ENCODE measurements at regions not wholly inside any gene's neighbourhood (a gene's known extent, or its start where the extent isn't known, plus 50 kb on each side); places are given as distances from the start of the nearest gene placed in this dataset.

- Mint-ChIP-seq H3K36me3 (no peaks in the 10 kb centered on the region), H3K27ac (no peak overlapping the region), H3K4me1 (no peaks in the 10 kb centered on the region), H3K9me3 (peaks cover 3 to 54% (median 15%) of the 10 kb centered on the region in 6 donors), H3K4me3 (no peak overlapping the region), H3K27me3 (ENCODE audit: low read depth in 3 of 3) (peaks cover 0 to 1% (median 0%) of the 10 kb centered on the region in 3 donors)
- DNase-seq = no peak
Measured at GRCh38 chr3:181549266-181549665, 162.5 kb upstream of the SOX2 start.

- H3K4me3 Mint-ChIP-seq = no peak overlapping the region
- no peak overlapping the region for H3K27ac Mint-ChIP-seq
- H3K4me1 Mint-ChIP-seq = no peaks in the 10 kb centered on the region
- peaks cover 5 to 42% (median 9%) of the 10 kb centered on the region in 6 donors for H3K9me3 Mint-ChIP-seq
- no peak for DNase-seq
- no peaks in the 10 kb centered on the region for H3K36me3 Mint-ChIP-seq
- peaks cover 0 to 3% (median 0%) of the 10 kb centered on the region in 3 donors for H3K27me3 Mint-ChIP-seq (ENCODE audit: low read depth in 3 of 3)
Measured at GRCh38 chr3:181541414-181541813, 170.3 kb upstream of the SOX2 start.

- H3K4me1 Mint-ChIP-seq = no peaks in the 10 kb centered on the region
- no peak overlapping the region for H3K27ac Mint-ChIP-seq
- H3K4me3 Mint-ChIP-seq = no peak overlapping the region
- H3K27me3 Mint-ChIP-seq (ENCODE audit: low read depth in 3 of 3) = no peaks in the 10 kb centered on the region
- DNase-seq = no peak
- H3K36me3 Mint-ChIP-seq = no peaks in the 10 kb centered on the region
- peaks cover 2 to 37% (median 6%) of the 10 kb centered on the region in 6 donors for H3K9me3 Mint-ChIP-seq
Measured at GRCh38 chr3:181534781-181535221, 176.9 kb upstream of the SOX2 start.

- no peaks in the 10 kb centered on the region for H3K4me1 Mint-ChIP-seq
- H3K4me3 Mint-ChIP-seq = no peak overlapping the region
Measured at GRCh38 chr3:181533811-181534210, 177.9 kb upstream of the SOX2 start.

GRCh38 chr3:181530584-181530983 lies 181.1 kb upstream of the SOX2 start:
- no peak for DNase-seq
- Mint-ChIP-seq H3K27ac (no peak overlapping the region), H3K36me3 (no peaks in the 10 kb centered on the region), H3K9me3 (peaks cover 8 to 39% (median 16%) of the 10 kb centered on the region in 6 donors), H3K4me1 (no peaks in the 10 kb centered on the region), H3K4me3 (no peak overlapping the region), H3K27me3 (ENCODE audit: low read depth in 3 of 3) (no peaks in the 10 kb centered on the region)

More at GRCh38 chr3:181533811-181534210, 177.9 kb upstream of the SOX2 start:
- no peaks in the 10 kb centered on the region for H3K27me3 Mint-ChIP-seq (ENCODE audit: low read depth in 3 of 3)
- peaks cover 2 to 31% (median 4%) of the 10 kb centered on the region in 6 donors for H3K9me3 Mint-ChIP-seq
- no peaks in the 10 kb centered on the region for H3K36me3 Mint-ChIP-seq
- no peak overlapping the region for H3K27ac Mint-ChIP-seq
- no peak for DNase-seq

GRCh38 chr3:181521831-181522230 lies 189.9 kb upstream of the SOX2 start:
- Mint-ChIP-seq H3K4me3 (no peak overlapping the region), H3K27me3 (ENCODE audit: low read depth in 3 of 3) (peaks cover 0 to 6% (median 2%) of the 10 kb centered on the region in 3 donors), H3K36me3 (no peaks in the 10 kb centered on the region), H3K9me3 (peaks cover 7 to 63% (median 24%) of the 10 kb centered on the region in 6 donors), H3K4me1 (no peaks in the 10 kb centered on the region), H3K27ac (no peak overlapping the region)
- no peak for DNase-seq

- Mint-ChIP-seq H3K4me1 (no peaks in the 10 kb centered on the region), H3K9me3 (peaks cover 5 to 50% (median 21%) of the 10 kb centered on the region in 6 donors), H3K27me3 (ENCODE audit: low read depth in 3 of 3) (peaks cover 0 to 2% (median 2%) of the 10 kb centered on the region in 3 donors), H3K27ac (no peak overlapping the region), H3K4me3 (no peak overlapping the region), H3K36me3 (no peaks in the 10 kb centered on the region)
- no peak for DNase-seq
Measured at GRCh38 chr3:181518222-181518621, 193.5 kb upstream of the SOX2 start.

GRCh38 chr3:181512787-181513186 lies 198.9 kb upstream of the SOX2 start:
- H3K9me3 Mint-ChIP-seq = peaks cover 7 to 57% (median 33%) of the 10 kb centered on the region in 6 donors

GRCh38 chr3:181510500-181510899 lies 201.2 kb upstream of the SOX2 start:
- Mint-ChIP-seq H3K4me3 (no peak overlapping the region), H3K9me3 (peaks cover 7 to 56% (median 28%) of the 10 kb centered on the region in 6 donors), H3K27ac (no peak overlapping the region), H3K4me1 (no peaks in the 10 kb centered on the region), H3K36me3 (peaks cover 0 to 6% (median 0%) of the 10 kb centered on the region in 3 donors), H3K27me3 (ENCODE audit: low read depth in 3 of 3) (peaks cover 0 to 4% (median 0%) of the 10 kb centered on the region in 3 donors)
- DNase-seq = no peak

More at GRCh38 chr3:181512787-181513186, 198.9 kb upstream of the SOX2 start:
- H3K4me3 Mint-ChIP-seq = no peak overlapping the region
- H3K4me1 Mint-ChIP-seq = no peaks in the 10 kb centered on the region
- DNase-seq = no peak
- H3K36me3 Mint-ChIP-seq = peaks cover 0 to 6% (median 0%) of the 10 kb centered on the region in 3 donors
- H3K27me3 Mint-ChIP-seq (ENCODE audit: low read depth in 3 of 3) = peaks cover 0 to 4% (median 0%) of the 10 kb centered on the region in 3 donors
- no peak overlapping the region for H3K27ac Mint-ChIP-seq

- no peaks in the 10 kb centered on the region for H3K4me1 Mint-ChIP-seq
- no peak overlapping the region for H3K4me3 Mint-ChIP-seq
- no peaks in the 10 kb centered on the region for H3K36me3 Mint-ChIP-seq
- peaks cover 3 to 16% (median 11%) of the 10 kb centered on the region in 6 donors for H3K9me3 Mint-ChIP-seq
- no peak overlapping the region for H3K27ac Mint-ChIP-seq
- DNase-seq = no peak
- H3K27me3 Mint-ChIP-seq (ENCODE audit: low read depth in 3 of 3) = no peaks in the 10 kb centered on the region
Measured at GRCh38 chr3:181497358-181497757, 214.4 kb upstream of the SOX2 start.

GRCh38 chr3:181493423-181493822 lies 218.3 kb upstream of the SOX2 start:
- no peak overlapping the region for H3K27ac Mint-ChIP-seq
- peaks cover 5 to 13% (median 11%) of the 10 kb centered on the region in 6 donors for H3K9me3 Mint-ChIP-seq
- H3K36me3 Mint-ChIP-seq = no peaks in the 10 kb centered on the region
- H3K4me1 Mint-ChIP-seq = no peaks in the 10 kb centered on the region
- H3K27me3 Mint-ChIP-seq (ENCODE audit: low read depth in 3 of 3) = no peaks in the 10 kb centered on the region
- no peak overlapping the region for H3K4me3 Mint-ChIP-seq
- DNase-seq = no peak

GRCh38 chr3:181488536-181488935 lies 223.2 kb upstream of the SOX2 start:
- no peak for DNase-seq
- H3K9me3 Mint-ChIP-seq = peaks cover 3 to 34% (median 14%) of the 10 kb centered on the region in 6 donors
- no peak overlapping the region for H3K4me3 Mint-ChIP-seq
- H3K36me3 Mint-ChIP-seq = no peaks in the 10 kb centered on the region
- H3K27me3 Mint-ChIP-seq (ENCODE audit: low read depth in 3 of 3) = peaks cover 0 to 4% (median 0%) of the 10 kb centered on the region in 3 donors
- no peaks in the 10 kb centered on the region for H3K4me1 Mint-ChIP-seq
- H3K27ac Mint-ChIP-seq = no peak overlapping the region

GRCh38 chr3:181487236-181487978 lies 224.3 kb upstream of the SOX2 start:
- no peak for DNase-seq
- peaks cover 0 to 4% (median 0%) of the 10 kb centered on the region in 3 donors for H3K27me3 Mint-ChIP-seq (ENCODE audit: low read depth in 3 of 3)
- H3K4me3 Mint-ChIP-seq = no peak overlapping the region
- peaks cover 4 to 34% (median 16%) of the 10 kb centered on the region in 6 donors for H3K9me3 Mint-ChIP-seq
- H3K27ac Mint-ChIP-seq = no peak overlapping the region
- no peaks in the 10 kb centered on the region for H3K36me3 Mint-ChIP-seq
- no peaks in the 10 kb centered on the region for H3K4me1 Mint-ChIP-seq

- H3K4me1 Mint-ChIP-seq = no peaks in the 10 kb centered on the region
Measured at GRCh38 chr3:181486141-181486885, 225.4 kb upstream of the SOX2 start.

More at GRCh38 chr3:181486141-181486885, 225.4 kb upstream of the SOX2 start:
- DNase-seq = no peak
- Mint-ChIP-seq H3K27me3 (ENCODE audit: low read depth in 3 of 3) (peaks cover 0 to 4% (median 0%) of the 10 kb centered on the region in 3 donors), H3K9me3 (peaks cover 5 to 34% (median 20%) of the 10 kb centered on the region in 6 donors), H3K4me3 (no peak overlapping the region), H3K36me3 (no peaks in the 10 kb centered on the region), H3K27ac (no peak overlapping the region)

Measured in immature natural killer cell (primary cell).